HUES6 (cell line): ENCODE measurements at regions not wholly inside any gene's neighbourhood (a gene's known extent, or its start where the extent isn't known, plus 50 kb on each side); places are given as distances from the start of the nearest gene placed in this dataset.

Experiments
- H3K27ac ChIP-seq: 2 replicates; pipeline ENCODE4 v1.7.0; 2013; ENCODE audit warnings: low read depth, mild to moderate bottlenecking, low read length, inconsistent platforms
- H3K27me3 ChIP-seq: 2 replicates; pipeline ENCODE4 v1.6.1; 2013; ENCODE audit warnings: low read length; ENCODE audit not compliant: control insufficient read depth, insufficient read depth
- H3K36me3 ChIP-seq: 2 replicates; pipeline ENCODE4 v1.6.1; 2013; ENCODE audit warnings: low read length; ENCODE audit not compliant: control insufficient read depth, insufficient read depth
- H3K4me1 ChIP-seq: 2 replicates; pipeline ENCODE4 v1.6.1; 2013; ENCODE audit warnings: low read length; ENCODE audit not compliant: control insufficient read depth, insufficient read depth
- H3K4me3 ChIP-seq: 2 replicates; pipeline ENCODE4 v1.5.1; 2013; ENCODE audit warnings: low read depth, low read length
- H3K9ac ChIP-seq: one replicate; pipeline ENCODE4 v1.6.1; 2013; ENCODE audit warnings: mild to moderate bottlenecking, low read length
- H3K9me3 ChIP-seq: 2 replicates; pipeline ENCODE4 v1.6.1; 2013; ENCODE audit warnings: low read depth, low read length; ENCODE audit not compliant: control insufficient read depth, insufficient read depth

GRCh38 chr6:1068905-1069304 lies 243.0 kb upstream of the FOXQ1 start:
- Histone ChIP-seq H3K4me1 (no peaks in the 10 kb centered on the region), H3K36me3 (no peaks in the 10 kb centered on the region), H3K4me3 (no peak overlapping the region), H3K27me3 (no peaks in the 10 kb centered on the region), H3K9ac (no peak overlapping the region), H3K9me3 (no peaks in the 10 kb centered on the region), H3K27ac (no peak overlapping the region)

GRCh38 chr6:1068068-1068467 lies 243.8 kb upstream of the FOXQ1 start:
- H3K4me1 ChIP-seq = no peaks in the 10 kb centered on the region
- H3K27me3 ChIP-seq = no peaks in the 10 kb centered on the region
- H3K27ac ChIP-seq = no peak overlapping the region
- no peak overlapping the region for H3K9ac ChIP-seq
- H3K9me3 ChIP-seq = no peaks in the 10 kb centered on the region
- H3K4me3 ChIP-seq = no peak overlapping the region
- H3K36me3 ChIP-seq = no peaks in the 10 kb centered on the region

GRCh38 chr6:1067346-1067745 lies 244.6 kb upstream of the FOXQ1 start:
- Histone ChIP-seq H3K27me3 (no peaks in the 10 kb centered on the region), H3K9ac (no peak overlapping the region), H3K27ac (no peak overlapping the region), H3K4me3 (no peak overlapping the region), H3K4me1 (no peaks in the 10 kb centered on the region), H3K36me3 (no peaks in the 10 kb centered on the region), H3K9me3 (no peaks in the 10 kb centered on the region)

- Histone ChIP-seq H3K9ac (no peak overlapping the region), H3K4me1 (no peaks in the 10 kb centered on the region), H3K9me3 (no peaks in the 10 kb centered on the region; the same call in 1 of the 2 replicates), H3K4me3 (no peak overlapping the region), H3K27ac (no peak overlapping the region), H3K27me3 (no peaks in the 10 kb centered on the region), H3K36me3 (no peaks in the 10 kb centered on the region)
Observed at GRCh38 chr6:1066449-1067090, 245.3 kb upstream of the FOXQ1 start.

- no peaks in the 10 kb centered on the region for H3K27me3 ChIP-seq
- no peaks in the 10 kb centered on the region for H3K4me1 ChIP-seq
- no peak overlapping the region for H3K9ac ChIP-seq
- H3K36me3 ChIP-seq = no peaks in the 10 kb centered on the region
- no peaks in the 10 kb centered on the region; the same call in 1 of the 2 replicates for H3K9me3 ChIP-seq
- H3K4me3 ChIP-seq = no peak overlapping the region
- H3K27ac ChIP-seq = no peak overlapping the region
Observed at GRCh38 chr6:1065986-1066385, 245.9 kb upstream of the FOXQ1 start.

- H3K4me1 ChIP-seq = no peaks in the 10 kb centered on the region
Observed at GRCh38 chr6:1063671-1064355, 248.1 kb upstream of the FOXQ1 start.

GRCh38 chr6:1062786-1063545 lies 248.9 kb upstream of the FOXQ1 start:
- H3K36me3 ChIP-seq = no peaks in the 10 kb centered on the region
- no peak overlapping the region for H3K4me3 ChIP-seq
- H3K4me1 ChIP-seq = no peaks in the 10 kb centered on the region
- H3K9ac ChIP-seq = no peak overlapping the region
- no peak overlapping the region for H3K27ac ChIP-seq
- no peaks in the 10 kb centered on the region for H3K27me3 ChIP-seq
- no peaks in the 10 kb centered on the region; the same call in 1 of the 2 replicates for H3K9me3 ChIP-seq

More at GRCh38 chr6:1063671-1064355, 248.1 kb upstream of the FOXQ1 start:
- no peaks in the 10 kb centered on the region; the same call in 1 of the 2 replicates for H3K9me3 ChIP-seq
- no peak overlapping the region for H3K4me3 ChIP-seq
- no peaks in the 10 kb centered on the region for H3K36me3 ChIP-seq
- no peak overlapping the region for H3K9ac ChIP-seq
- no peak overlapping the region for H3K27ac ChIP-seq
- H3K27me3 ChIP-seq = no peaks in the 10 kb centered on the region

- Histone ChIP-seq H3K27ac (no peak overlapping the region), H3K27me3 (no peaks in the 10 kb centered on the region), H3K36me3 (no peaks in the 10 kb centered on the region), H3K4me3 (no peak overlapping the region), H3K9ac (no peak overlapping the region), H3K9me3 (no peaks in the 10 kb centered on the region; the same call in 1 of the 2 replicates), H3K4me1 (peaks cover 9% of the 10 kb centered on the region)
Observed at GRCh38 chr6:1059596-1059995, 252.3 kb upstream of the FOXQ1 start.

GRCh38 chr6:1057490-1058135 lies 254.3 kb upstream of the FOXQ1 start:
- H3K27me3 ChIP-seq = no peaks in the 10 kb centered on the region
- H3K9ac ChIP-seq = no peak overlapping the region
- H3K4me3 ChIP-seq = no peak overlapping the region
- H3K36me3 ChIP-seq = no peaks in the 10 kb centered on the region
- peaks cover 9% of the 10 kb centered on the region for H3K4me1 ChIP-seq
- peaks cover 6% of the 10 kb centered on the region for H3K9me3 ChIP-seq
- H3K27ac ChIP-seq = no peak overlapping the region

- peaks cover 9% of the 10 kb centered on the region for H3K4me1 ChIP-seq
- no peaks in the 10 kb centered on the region for H3K27me3 ChIP-seq
- no peak overlapping the region for H3K27ac ChIP-seq
- no peaks in the 10 kb centered on the region for H3K36me3 ChIP-seq
- no peak overlapping the region for H3K4me3 ChIP-seq
- H3K9ac ChIP-seq = no peak overlapping the region
- H3K9me3 ChIP-seq = peaks cover 6% of the 10 kb centered on the region
Observed at GRCh38 chr6:1055015-1055921, 256.6 kb upstream of the FOXQ1 start.
